KMS-11 (cell line): ENCODE measurements at regions not wholly inside any gene's neighbourhood (a gene's known extent, or its start where the extent isn't known, plus 50 kb on each side); places are given as distances from the start of the nearest gene placed in this dataset.

Source experiments
- H2AFZ ChIP-seq: fragments of 200-600 bp; sonication (generic); 2 replicates; pipeline ENCODE4 v1.6.1; 2016; ENCODE audit warnings: antibody characterized with exemption, mixed run types, low read depth
- H3K27ac ChIP-seq: fragments of 200-600 bp; sonication (generic); 2 replicates; pipeline ENCODE4 v1.6.1; 2016; ENCODE audit warnings: mild to moderate bottlenecking, mixed run types
- H3K27me3 ChIP-seq: fragments of 200-600 bp; sonication (generic); 2 replicates; pipeline ENCODE4 v1.6.1; 2017; ENCODE audit warnings: mild to moderate bottlenecking, low read depth, mixed run types, moderate library complexity; ENCODE audit not compliant: insufficient read depth
- H3K36me3 ChIP-seq: fragments of 200-600 bp; sonication (generic); 2 replicates; pipeline ENCODE4 v1.6.1; 2017; ENCODE audit warnings: mild to moderate bottlenecking, mixed run types; ENCODE audit not compliant: insufficient read depth
- H3K4me1 ChIP-seq: fragments of 200-600 bp; sonication (generic); 2 replicates; pipeline ENCODE4 v1.6.1; 2016; ENCODE audit warnings: mild to moderate bottlenecking, low read depth, mixed run types; ENCODE audit not compliant: poor library complexity, severe bottlenecking
- H3K4me2 ChIP-seq: fragments of 200-600 bp; sonication (generic); 2 replicates; pipeline ENCODE4 v1.7.0; 2016; ENCODE audit warnings: mild to moderate bottlenecking, mixed run types
- H3K4me3 ChIP-seq: fragments of 200-600 bp; sonication (generic); IDR thresholded peaks from 2 replicates; pipeline ENCODE4 v1.6.1; 2017; ENCODE audit warnings: low read depth, low read length, mixed read lengths; ENCODE audit not compliant: insufficient read depth
- H3K79me2 ChIP-seq: fragments of 200-600 bp; sonication (generic); 2 replicates; pipeline ENCODE4 v1.6.1; 2016; ENCODE audit warnings: low read depth, mixed run types; ENCODE audit not compliant: insufficient read depth
- H3K9ac ChIP-seq: fragments of 200-600 bp; sonication (generic); 2 replicates; pipeline ENCODE4 v1.6.1; 2016; ENCODE audit warnings: mild to moderate bottlenecking, mixed run types
- H4K20me1 ChIP-seq: fragments of 200-600 bp; sonication (generic); 2 replicates; pipeline ENCODE4 v1.6.1; 2016; ENCODE audit warnings: mild to moderate bottlenecking, mixed run types; ENCODE audit not compliant: insufficient read depth
- CTCF ChIP-seq: fragments of 200-600 bp; sonication (generic); conservative IDR thresholded peaks from 2 replicates; pipeline ENCODE4 v1.6.1; 2017; ENCODE audit warnings: low read depth, mild to moderate bottlenecking, antibody characterized with exemption, low read length, moderate library complexity, mixed read lengths

GRCh38 chr6:132136981-132137380 is 185.8 kb upstream of the CCN2 start:
- Histone ChIP-seq H3K4me3 (no peak overlapping the region), H3K9ac (no peak overlapping the region), H3K27ac (no peak overlapping the region), H3K36me3 (no peaks in the 10 kb centered on the region), H3K4me1 (no peaks in the 10 kb centered on the region), H3K4me2 (no peak overlapping the region), H3K27me3 (no peaks in the 10 kb centered on the region), H2AFZ (no peak overlapping the region), H3K79me2 (no peaks in the 10 kb centered on the region), H4K20me1 (no peaks in the 10 kb centered on the region)
- TF ChIP-seq CTCF, result no peak

- Histone ChIP-seq H3K27me3 (no peaks in the 10 kb centered on the region), H3K36me3 (no peaks in the 10 kb centered on the region), H3K9ac (no peak overlapping the region), H3K27ac (no peak overlapping the region), H2AFZ (no peak overlapping the region), H3K79me2 (no peaks in the 10 kb centered on the region), H3K4me2 (no peak overlapping the region), H3K4me1 (no peaks in the 10 kb centered on the region), H3K4me3 (no peak overlapping the region), H4K20me1 (no peaks in the 10 kb centered on the region)
- no peak for TF ChIP-seq CTCF
These were observed 184.2 kb upstream of the CCN2 start for GRCh38 chr6:132135409-132135808.

- H3K36me3 ChIP-seq, result no peaks in the 10 kb centered on the region
- H3K27me3 ChIP-seq, result no peaks in the 10 kb centered on the region
- H4K20me1 ChIP-seq, result no peaks in the 10 kb centered on the region
- H3K4me3 ChIP-seq, result no peak overlapping the region
- H3K9ac ChIP-seq, result no peak overlapping the region
- H3K4me2 ChIP-seq, result no peak overlapping the region
- no peaks in the 10 kb centered on the region for H3K79me2 ChIP-seq
- no peak overlapping the region for H2AFZ ChIP-seq
- no peaks in the 10 kb centered on the region for H3K4me1 ChIP-seq
- no peak overlapping the region for H3K27ac ChIP-seq
- no peak for TF ChIP-seq CTCF
These were observed 182.7 kb upstream of the CCN2 start for GRCh38 chr6:132133736-132134445.

GRCh38 chr6:132132924-132133639 is 181.9 kb upstream of the CCN2 start:
- no peaks in the 10 kb centered on the region for H3K27me3 ChIP-seq
- H3K79me2 ChIP-seq, result no peaks in the 10 kb centered on the region
- H3K36me3 ChIP-seq, result no peaks in the 10 kb centered on the region
- H4K20me1 ChIP-seq, result no peaks in the 10 kb centered on the region
- H3K4me2 ChIP-seq, result no peak overlapping the region
- H3K4me1 ChIP-seq, result no peaks in the 10 kb centered on the region
- H3K9ac ChIP-seq, result no peak overlapping the region
- TF ChIP-seq CTCF, result no peak
- no peak overlapping the region for H3K27ac ChIP-seq
- no peak overlapping the region for H3K4me3 ChIP-seq
- H2AFZ ChIP-seq, result no peak overlapping the region
